ENCODE measurements at regions not wholly inside any gene's neighbourhood (a gene's known extent, or its start where the extent isn't known, plus 50 kb on each side); places are given as distances from the start of the nearest gene placed in this dataset.
A peak's percentile ranks its signal among the peaks of the same experiment; 100 is the strongest.
"Not testable (repeated sequence)": the region's sequence is repeated elsewhere in the genome, so short reads cannot be mapped to it uniquely, and the experiment has no call there.

DNA sequence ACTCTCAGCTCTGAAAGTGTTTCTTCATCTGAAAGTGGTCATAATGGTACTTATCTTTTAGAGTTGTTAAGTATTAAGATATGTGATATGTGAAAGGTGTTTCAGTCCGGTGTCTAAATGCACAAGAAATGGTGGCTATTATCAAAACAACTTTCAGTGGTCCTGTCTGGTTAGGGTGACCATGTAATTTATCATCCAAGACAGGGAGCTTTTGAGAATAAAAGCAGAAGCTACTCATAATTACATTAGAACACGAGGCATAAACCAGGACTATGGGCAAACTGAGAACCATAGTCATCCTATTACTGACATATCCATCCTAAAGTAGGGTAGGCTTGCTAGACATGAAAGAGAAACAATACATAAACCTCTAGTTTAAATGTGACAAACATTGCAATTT is 418.1 kb upstream of the SEMA6A start:
- no peak for DNase-seq

- no peak for DNase-seq
Measured at GRCh38 chr5:116989995-116990394, 415.4 kb upstream of the SEMA6A start.

DNA sequence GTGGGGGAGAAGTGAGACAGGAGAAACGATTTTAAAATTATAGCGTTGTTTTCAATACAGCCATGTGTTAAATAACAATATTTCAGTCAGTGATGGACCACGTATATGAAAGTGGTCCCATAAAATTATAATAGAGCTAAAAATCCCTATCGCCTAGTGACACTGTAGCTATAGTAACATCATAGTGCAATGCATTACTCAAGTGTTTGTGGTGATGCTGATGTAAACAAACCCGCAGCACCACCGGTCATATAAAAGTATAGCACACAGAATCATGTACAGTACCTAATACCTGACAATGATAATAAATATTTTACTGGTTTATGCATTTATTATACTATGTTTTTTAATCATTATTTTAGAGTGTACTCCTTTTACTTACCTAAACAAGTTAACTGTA is 407.4 kb upstream of the SEMA6A start:
- no peak for DNase-seq

GRCh38 chr5:116980581-116980980 is 406.0 kb upstream of the SEMA6A start:
- no peak for DNase-seq

DNA sequence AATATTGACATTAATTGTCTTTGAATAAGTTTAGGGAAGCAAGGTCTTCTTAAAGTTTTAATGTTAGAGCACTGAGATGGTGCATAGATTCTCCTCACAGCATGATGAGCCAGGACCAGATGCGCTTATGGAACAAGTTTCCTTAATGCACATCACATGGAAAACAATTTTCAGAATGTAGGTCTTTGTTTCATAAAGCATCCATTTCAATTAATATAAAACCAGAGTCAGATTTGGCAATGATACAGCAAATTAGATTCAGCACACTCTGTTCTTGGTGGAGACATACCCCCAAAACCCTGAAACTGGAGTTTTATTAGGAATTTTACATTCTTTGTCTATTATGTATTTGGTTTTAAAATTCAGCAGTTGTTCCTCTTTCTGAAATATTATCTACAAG is 402.1 kb upstream of the SEMA6A start:
- DNase-seq: no peak

GRCh38 chr5:116971131-116971530 is 396.5 kb upstream of the SEMA6A start:
- no peak for DNase-seq

DNA sequence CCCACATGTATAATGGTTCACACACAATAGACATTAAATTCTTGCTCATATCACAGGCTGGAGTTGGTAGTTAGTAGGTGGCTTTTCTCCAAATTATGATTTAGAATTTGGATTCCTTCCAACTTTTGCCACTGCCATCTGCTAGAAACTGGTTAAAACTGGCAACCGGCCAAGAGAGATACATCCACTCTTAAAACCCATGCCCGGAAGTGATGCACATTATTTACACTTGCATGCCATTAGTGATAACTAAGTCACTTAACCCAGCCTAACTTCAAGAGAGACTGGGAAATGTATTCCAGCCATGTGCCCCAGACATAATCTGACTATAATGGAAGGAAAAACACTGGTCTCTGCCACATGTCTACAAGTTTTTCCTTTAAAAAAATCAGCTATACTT is 395.7 kb upstream of the SEMA6A start:
- DNase-seq: peak in 1 of 2 experiments; percentile 43

GRCh38 chr5:116964438-116964837 is 389.8 kb upstream of the SEMA6A start:
- DNase-seq: no peak

DNA sequence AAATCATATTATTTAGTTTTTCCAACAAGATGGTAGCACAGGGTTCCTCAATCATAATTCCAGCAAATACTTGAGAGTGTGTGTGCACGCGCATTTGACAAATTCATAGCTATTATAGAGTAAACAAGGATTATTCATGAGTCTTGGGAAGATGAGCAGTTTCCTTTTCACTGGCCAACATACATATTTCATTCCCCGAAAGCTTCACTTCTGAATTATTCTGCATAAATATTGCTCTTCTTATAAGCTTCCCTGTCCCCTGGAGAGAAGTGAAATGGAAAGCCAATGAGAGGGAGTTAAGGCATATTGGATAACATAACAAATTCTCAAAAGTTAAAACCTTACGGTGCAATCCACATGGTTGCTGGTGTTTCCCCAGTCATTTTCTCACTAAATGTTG is 386.4 kb upstream of the SEMA6A start:
- DNase-seq: no peak

GRCh38 chr5:116959843-116960242 is 385.2 kb upstream of the SEMA6A start:
- DNase-seq: no peak

DNA sequence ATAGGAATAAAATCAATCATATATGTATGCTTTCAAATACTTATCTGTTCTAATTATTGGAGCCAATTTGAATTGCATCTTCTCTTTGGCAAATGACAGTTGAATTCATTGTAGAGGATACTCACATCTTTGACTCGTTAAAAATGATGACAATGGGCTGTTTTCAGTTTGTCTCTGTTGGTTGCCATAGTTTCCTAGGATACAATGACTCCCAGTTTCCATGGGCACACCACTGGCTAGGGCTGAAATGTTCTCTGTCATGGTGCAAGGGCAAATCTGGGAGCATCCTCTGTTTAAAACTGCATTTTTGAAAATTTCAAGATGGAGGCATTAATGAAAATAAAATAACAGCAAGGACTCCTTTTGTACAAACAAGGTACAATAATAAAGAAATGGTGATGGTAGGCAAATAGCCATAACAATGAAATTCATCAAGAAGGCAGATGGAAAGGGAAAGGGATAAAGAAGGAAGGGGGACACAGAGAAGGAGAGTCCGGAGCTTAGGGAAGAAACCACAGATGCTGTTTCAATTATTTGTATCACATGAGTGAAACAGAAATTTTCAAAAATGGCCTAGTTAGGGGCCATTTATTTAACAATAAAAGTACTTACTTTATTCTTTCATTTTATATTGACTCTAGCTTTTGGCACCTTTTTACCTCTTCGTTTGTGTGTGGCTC is 378.8 kb upstream of the SEMA6A start:
- no peak for DNase-seq

DNA sequence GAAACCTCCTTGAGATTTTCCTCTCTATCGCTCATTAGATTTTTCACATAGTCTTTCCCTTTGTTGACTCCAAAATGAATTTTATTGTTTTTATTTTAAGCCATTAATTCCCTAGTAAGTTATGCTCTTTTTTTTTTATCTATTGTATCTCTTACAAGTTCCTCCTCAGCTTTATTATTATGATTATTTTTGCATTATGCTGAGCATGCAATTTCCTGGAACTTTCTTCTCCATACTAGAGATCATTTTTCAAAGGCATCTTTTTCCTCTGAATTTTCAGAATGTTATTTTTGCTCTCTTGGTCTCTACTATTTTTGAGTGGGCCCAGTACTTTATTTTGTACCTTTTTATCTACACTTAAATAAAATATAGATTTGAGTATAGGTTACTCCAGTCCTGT is 376.6 kb upstream of the SEMA6A start:
- DNase-seq: no peak

GRCh38 chr5:116947691-116948528 is 373.3 kb upstream of the SEMA6A start:
- DNase-seq: peak; percentile 66 to 72

- DNase-seq: not testable (repeated sequence)
Measured at GRCh38 chr5:116945613-116946382, 371.2 kb upstream of the SEMA6A start.

DNA sequence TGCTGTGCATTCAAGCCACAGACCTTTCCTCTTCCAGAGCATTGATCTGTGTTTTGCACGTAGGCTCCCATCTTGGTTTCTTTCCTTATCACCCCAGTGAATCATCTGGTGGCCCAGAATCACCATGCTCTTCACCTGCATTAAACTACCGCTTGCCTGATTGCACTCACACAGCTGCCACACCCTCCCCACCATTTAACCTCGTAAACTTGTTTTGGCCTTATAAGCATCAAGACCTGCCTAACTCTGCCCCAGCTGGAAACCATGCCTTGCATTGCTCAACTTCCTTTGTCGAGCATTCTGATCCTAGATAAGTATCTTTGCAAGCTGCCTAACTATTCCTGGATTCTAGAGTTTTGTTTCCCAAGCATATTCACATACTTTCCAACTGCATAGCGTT is 369.6 kb upstream of the SEMA6A start:
- no peak for DNase-seq

GRCh38 chr5:116942622-116943021 is 368.0 kb upstream of the SEMA6A start:
- no peak for DNase-seq

GRCh38 chr5:116939641-116940040 is 365.0 kb upstream of the SEMA6A start:
- DNase-seq: no peak

GRCh38 chr5:116938488-116938887 is 363.9 kb upstream of the SEMA6A start:
- no peak for DNase-seq

- DNase-seq: no peak
Measured at GRCh38 chr5:116935561-116936162, 361.0 kb upstream of the SEMA6A start.

GRCh38 chr5:116930616-116931015 is 356.0 kb upstream of the SEMA6A start:
- DNase-seq: no peak

DNA sequence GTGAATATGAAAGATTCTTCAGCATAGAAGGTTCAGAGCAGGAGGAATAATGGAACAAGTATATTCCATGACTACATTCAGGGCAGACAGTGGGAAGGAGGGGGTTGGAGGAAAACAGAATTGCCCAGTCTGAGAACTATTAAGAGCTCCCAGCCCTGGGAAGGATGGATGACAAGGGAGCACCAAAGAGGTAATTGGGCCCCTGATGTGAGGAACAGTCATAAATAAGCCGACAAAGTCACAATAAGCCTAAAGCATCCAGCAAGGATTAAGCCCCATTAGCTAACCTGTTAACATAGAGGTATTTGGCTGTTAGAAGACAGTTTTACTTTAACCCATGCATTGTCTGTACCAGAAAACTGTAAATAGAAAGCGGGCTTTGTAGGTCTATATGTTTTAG is 348.7 kb upstream of the SEMA6A start:
- DNase-seq: no peak

GRCh38 chr5:116922532-116922931 is 347.9 kb upstream of the SEMA6A start:
- DNase-seq: no peak

DNA sequence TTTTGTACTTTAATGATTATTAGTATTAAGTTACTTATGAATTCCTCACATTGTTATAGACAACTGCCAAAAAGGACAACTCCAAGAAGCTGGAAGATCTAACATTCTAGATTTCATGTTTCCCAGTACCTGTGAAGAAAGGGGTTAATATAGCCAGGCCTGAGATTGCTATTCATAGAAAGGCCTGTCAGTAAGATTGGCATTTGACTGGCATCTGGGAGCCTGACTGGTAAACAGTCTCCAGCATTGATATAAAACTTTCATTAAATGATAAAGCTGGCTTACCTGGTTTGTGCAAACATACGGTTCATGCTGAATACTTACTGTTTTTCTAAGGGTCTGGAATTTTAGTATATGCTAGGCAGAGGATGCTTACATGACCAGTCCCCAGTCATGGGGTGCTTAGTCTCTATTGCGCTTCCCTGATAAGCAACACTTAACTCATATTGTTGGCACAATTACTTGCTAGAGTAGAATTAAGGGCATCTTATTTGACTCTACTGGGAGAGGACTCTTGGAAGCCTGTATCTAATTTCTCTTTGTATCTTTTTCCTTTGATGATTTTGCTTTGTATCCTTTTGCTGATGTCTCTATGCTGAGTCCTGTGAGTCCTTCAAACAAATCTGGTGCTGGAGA is 340.4 kb upstream of the SEMA6A start:
- DNase-seq: no peak
